ENCODE measurements at regions not wholly inside any gene's neighbourhood (a gene's known extent, or its start where the extent isn't known, plus 50 kb on each side); places are given as distances from the start of the nearest gene placed in this dataset.
"Not testable (repeated sequence)": the region's sequence is repeated elsewhere in the genome, so short reads cannot be mapped to it uniquely, and the experiment has no call there.

DNA sequence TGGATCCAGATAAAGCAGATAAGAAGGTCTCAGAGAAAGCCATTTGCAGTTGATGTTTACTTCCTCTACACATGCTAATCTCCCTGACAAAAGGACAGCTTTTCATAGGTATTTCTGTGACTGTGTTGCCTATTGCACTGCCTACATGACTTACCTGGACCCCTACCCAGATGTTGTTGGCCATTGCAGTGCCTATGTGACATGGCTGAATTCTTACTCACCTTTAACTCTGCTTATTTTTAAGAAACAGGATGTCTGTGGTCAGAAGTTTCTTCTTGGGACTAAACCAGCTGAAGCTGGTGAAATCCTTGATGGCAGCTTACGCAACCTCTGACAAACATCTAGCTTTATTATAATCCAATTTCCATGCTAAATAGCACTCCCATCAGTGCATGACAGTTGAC is 50.7 kb downstream of the PPIAL4D start:
- DNase-seq (ENCODE audit: low spot score), result not testable (repeated sequence)

DNA sequence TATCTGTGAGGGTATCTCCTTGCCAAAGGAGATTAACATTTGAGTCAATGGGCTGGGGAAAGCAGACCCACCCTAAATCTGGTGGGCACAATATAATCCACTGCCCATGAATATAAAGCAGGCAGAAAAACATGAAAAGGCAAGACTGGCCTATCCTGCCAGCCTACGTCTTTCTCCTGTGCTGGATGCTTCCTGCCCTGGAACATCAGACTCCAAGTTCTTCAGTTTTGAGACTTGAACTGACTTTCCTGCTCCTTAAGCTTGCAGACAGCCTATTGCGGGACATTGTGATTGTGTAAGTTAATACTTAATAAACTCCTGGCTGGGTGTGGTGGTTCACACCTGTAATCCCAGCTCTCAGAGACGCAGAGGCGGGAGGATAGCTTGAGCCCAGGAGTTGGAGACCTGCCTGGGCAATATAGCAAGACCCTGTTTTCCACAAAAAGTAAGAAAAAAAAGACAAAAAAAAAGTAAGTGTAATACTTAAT is 52.4 kb downstream of the PPIAL4D start:
- DNase-seq (ENCODE audit: low spot score), result not testable (repeated sequence)

DNA sequence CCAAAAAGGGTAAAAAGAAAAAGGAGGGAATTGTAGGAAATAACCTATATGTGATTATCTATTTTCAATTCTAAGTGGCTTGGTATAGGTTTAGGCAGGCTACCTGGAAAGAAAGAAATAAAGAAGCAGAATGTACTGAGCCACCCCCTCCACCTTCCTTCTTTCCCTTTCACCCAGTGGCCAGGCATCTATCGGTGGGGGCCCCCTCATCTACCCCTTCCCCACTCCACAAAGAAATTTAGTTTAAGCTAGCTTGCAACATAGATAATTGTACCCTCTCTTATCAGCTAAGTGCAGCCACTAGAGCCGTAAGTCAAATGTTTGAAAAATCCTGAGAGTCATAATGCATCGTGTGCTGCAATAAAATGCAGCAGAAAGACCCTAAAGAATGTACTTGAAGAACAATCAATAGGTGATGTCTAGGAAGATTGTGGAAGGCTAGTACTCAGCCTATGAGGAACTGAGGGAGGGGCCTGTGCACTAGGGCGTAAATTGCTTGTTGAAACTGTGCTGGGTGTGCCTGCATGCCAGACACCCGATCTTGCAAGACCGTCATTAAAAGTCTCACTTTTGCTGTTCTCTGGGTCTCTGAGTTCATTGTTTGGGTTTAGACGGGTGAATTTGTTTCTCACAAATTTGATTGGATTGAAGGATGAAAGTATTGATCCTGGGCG is 53.0 kb downstream of the PPIAL4D start:
- peak; percentile 2 for DNase-seq (ENCODE audit: low spot score)

DNA sequence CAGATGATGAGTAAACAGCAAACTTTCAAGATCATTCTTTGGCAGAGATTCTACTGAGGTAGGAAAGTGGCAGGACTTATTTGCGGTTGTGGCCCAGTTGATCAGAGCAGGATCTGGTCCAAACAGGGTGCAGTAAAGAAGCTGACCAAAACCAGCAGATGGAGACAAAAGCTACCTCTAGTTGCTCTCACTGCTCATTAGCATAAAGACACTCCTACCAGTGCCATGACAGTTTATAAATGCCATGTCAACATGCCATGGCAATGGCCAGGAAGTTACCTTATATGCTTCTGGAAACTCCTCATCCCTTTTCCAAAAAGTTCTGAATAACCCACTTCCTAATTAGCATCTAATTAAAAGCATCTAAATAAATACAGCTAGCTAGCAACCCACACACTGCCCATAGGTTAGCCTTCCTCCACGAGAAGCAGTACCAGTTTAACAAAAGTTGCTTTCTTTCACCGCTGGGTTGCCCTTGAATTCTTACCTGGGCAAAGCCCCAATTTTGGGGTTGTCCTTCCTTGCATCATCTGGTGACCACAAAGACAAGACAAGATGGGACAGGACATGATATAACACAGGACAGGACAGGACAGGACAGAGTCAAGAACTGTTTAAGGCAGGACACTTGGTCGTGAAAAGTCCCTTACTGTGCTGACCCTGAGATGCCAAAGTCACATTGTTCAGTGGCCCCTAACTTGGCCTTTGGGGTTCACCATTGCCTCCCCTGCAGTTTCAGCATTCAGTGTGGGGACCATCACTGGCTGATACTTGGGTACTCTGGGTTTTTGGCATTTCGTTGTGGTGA is 59.2 kb downstream of the PPIAL4D start:
- DNase-seq (ENCODE audit: low spot score), result not testable (repeated sequence)

DNA sequence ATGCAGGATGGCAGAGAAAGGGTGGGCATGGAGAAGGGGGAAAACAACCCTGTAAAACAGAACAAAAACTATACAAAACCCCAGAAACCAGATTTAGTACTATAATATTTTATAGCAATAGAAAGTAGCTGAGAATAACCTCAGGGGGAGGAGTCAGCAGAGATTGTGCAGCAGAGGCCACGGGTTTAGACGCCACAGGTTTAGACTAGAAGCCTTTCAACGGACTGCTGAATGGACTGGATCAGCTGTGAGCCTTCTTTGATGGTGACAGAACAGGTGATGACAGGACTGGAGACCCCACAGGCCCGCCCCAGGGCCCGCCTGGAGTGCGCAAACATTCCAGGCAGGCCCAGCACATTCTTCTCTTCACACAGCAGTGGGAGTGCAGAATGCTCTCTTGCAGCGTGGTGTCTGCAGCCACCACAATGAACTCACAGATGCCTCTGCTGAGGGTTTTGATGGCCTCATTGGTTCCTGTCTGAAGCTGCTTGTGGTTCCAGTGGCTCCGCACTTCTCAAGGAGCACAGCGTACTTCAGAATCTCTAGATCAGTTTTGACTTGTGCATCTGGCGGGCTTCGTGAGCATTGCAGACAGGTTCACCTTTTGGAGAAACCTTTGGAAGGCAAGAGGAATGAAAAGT is 65.6 kb downstream of the PPIAL4D start:
- DNase-seq (ENCODE audit: low spot score), result not testable (repeated sequence)

DNA sequence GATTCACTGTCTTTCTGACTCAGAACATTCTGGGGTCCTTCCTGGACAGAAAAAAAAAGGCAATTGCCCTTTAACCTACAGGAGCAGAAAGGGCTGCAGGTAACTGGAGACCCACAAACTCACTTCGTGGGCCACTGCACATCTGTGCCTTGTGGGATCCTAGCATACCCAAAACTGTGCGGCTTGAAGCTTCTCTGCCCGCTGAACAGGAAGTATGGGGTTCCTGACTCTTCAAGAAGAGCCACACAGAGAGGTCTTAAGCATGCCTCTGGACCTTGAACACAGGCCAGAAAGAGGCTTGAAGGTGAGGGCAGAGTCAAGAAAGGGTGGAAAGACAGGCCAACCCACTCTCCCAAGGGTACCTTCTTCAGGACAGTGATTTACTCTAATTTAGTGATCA is 67.6 kb downstream of the PPIAL4D start:
- not testable (repeated sequence) for DNase-seq (ENCODE audit: low spot score)

DNA sequence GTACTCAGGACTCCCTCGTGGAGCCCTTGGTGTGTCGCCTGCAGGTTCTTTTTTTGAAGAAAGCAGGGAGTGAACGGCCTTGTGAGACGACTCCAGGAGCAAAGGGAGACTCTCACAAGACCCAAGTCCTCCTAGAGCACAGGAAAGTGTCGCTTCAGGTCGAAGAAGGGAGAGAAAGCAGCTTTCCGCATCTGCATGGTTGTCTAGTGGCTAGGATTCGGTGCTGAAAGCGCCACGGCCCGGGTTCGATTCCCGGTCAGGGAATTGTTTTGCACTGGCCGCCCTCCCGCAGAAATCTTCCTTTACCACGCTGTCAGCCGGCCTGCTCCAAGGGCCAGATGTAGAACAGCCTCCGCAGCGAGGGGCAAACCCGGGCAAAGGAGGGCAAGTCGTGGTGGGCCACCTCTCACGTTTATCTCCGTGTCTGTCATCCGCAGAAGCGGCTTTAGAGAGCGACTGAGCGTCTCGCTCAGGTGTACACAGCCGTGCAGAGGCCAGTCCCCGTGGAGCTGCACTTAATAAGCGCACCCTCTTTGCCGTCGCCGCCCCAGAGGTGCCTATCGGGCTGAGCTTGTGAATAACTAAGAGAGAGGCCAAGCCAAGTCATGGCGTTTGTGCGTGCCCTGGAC is 72.6 kb downstream of the FAM72D start:
- not testable (repeated sequence) for DNase-seq (ENCODE audit: low spot score)

DNA sequence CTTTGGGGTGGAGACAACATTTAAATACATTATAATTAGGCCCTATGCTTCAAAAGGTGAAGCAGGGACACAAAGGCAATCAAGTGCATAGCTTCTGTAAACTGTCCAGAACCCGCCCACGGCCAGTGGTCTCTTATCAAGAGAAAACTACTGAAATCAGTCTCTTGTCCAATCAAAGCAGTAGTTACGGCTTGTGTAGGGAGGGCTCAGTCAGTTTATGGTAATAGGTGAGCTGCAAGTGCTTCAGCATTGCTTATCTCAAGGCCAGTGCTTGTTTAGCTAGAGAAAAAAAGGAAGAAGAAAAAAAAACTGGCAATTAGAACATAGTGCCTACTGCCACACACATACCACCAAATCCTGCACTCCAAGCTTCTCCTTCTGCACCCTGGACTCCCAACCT is 68.6 kb downstream of the FAM72D start:
- not testable (repeated sequence) for DNase-seq (ENCODE audit: low spot score)
